Activated T-cell treated with anti-CD3 and anti-CD28 coated beads, Interleukin-2, amount 50 U/mL, for 72 hours (primary cell): ENCODE measurements at regions not wholly inside any gene's neighbourhood (a gene's known extent, or its start where the extent isn't known, plus 50 kb on each side); places are given as distances from the start of the nearest gene placed in this dataset.

Source experiments
- ATAC-seq, 2 donors: fragments of 150-1000 bp; cut with Tn5 transposase; replicated peaks in 1 of 2; 2 replicates each; pipeline ENCODE4 v1.10.0; 2021; ENCODE audit warnings: moderate library complexity in 2 of 2, mild to moderate bottlenecking in 1 of 2
- DNase-seq, 2 donors: peaks; one replicate each; pipeline ENCODE4 v3.0.0; 2021 to 2022; ENCODE audit warnings: mixed read lengths in 1 of 2
- H3K27ac Mint-ChIP-seq: one replicate; pipeline ENCODE4 v1.8.0; 2022; ENCODE audit warnings: mild to moderate bottlenecking, moderate library complexity, mixed read lengths
- H3K27me3 Mint-ChIP-seq: one replicate; pipeline ENCODE4 v1.8.0; 2022; ENCODE audit warnings: low read depth, mixed read lengths
- H3K36me3 Mint-ChIP-seq, 2 donors: one replicate each; pipeline ENCODE4 v1.8.0; 2022; ENCODE audit warnings: mixed read lengths in 2 of 2, mild to moderate bottlenecking in 1 of 2; ENCODE audit not compliant: insufficient read depth in 2 of 2
- H3K4me1 Mint-ChIP-seq: one replicate; pipeline ENCODE4 v1.8.0; 2022; ENCODE audit warnings: low read depth, mixed read lengths
- H3K4me3 Mint-ChIP-seq, 2 donors: one replicate each; pipeline ENCODE4 v1.8.0; 2022; ENCODE audit warnings: mild to moderate bottlenecking in 2 of 2, mixed read lengths in 2 of 2, moderate library complexity in 2 of 2
- H3K9me3 Mint-ChIP-seq, 2 donors: one replicate each; pipeline ENCODE4 v1.8.0; 2022; ENCODE audit warnings: mixed read lengths in 2 of 2

- H3K9me3 Mint-ChIP-seq, result no peaks in the 10 kb centered on the region
- H3K4me3 Mint-ChIP-seq, result peak overlapping the region; percentile 35 to 47
- no peak for ATAC-seq
- peak in 1 of 2 donors; percentile 35 for DNase-seq
- H3K4me1 Mint-ChIP-seq, result peaks cover 72% of the 10 kb centered on the region
- H3K36me3 Mint-ChIP-seq, result peaks cover 0 to 1% of the 10 kb centered on the region in 2 donors
- no peaks in the 10 kb centered on the region for H3K27me3 Mint-ChIP-seq
- H3K27ac Mint-ChIP-seq, result no peak overlapping the region
These were observed 135.1 kb upstream of the ID2 start for GRCh38 chr2:8546612-8547283.

- DNase-seq, result no peak
- Mint-ChIP-seq H3K27me3 (no peaks in the 10 kb centered on the region), H3K27ac (peak overlapping the region; percentile 15), H3K4me3 (peak overlapping the region in 1 of 2 donors; percentile 2), H3K4me1 (peaks cover 72% of the 10 kb centered on the region), H3K9me3 (no peaks in the 10 kb centered on the region), H3K36me3 (peaks cover 0 to 1% of the 10 kb centered on the region in 2 donors)
- no peak for ATAC-seq
These were observed 134.4 kb upstream of the ID2 start for GRCh38 chr2:8547284-8548064.

- peaks cover 67% of the 10 kb centered on the region for H3K4me1 Mint-ChIP-seq
- H3K27me3 Mint-ChIP-seq, result no peaks in the 10 kb centered on the region
- ATAC-seq (no peak), DNase-seq (no peak)
- H3K36me3 Mint-ChIP-seq, result no peaks in the 10 kb centered on the region
- H3K27ac Mint-ChIP-seq, result no peak overlapping the region
- no peak overlapping the region for H3K4me3 Mint-ChIP-seq
- H3K9me3 Mint-ChIP-seq, result no peaks in the 10 kb centered on the region
These were observed 133.7 kb upstream of the ID2 start for GRCh38 chr2:8548065-8548618.

GRCh38 chr2:8548619-8549150, 133.2 kb upstream of the ID2 start:
- no peak for DNase-seq
- H3K27ac Mint-ChIP-seq, result no peak overlapping the region
- ATAC-seq, result no peak
- H3K9me3 Mint-ChIP-seq, result no peaks in the 10 kb centered on the region
- H3K4me1 Mint-ChIP-seq, result peaks cover 64% of the 10 kb centered on the region
- H3K36me3 Mint-ChIP-seq, result no peaks in the 10 kb centered on the region
- H3K27me3 Mint-ChIP-seq, result no peaks in the 10 kb centered on the region
- H3K4me3 Mint-ChIP-seq, result no peak overlapping the region

GRCh38 chr2:8549273-8549922, 132.5 kb upstream of the ID2 start:
- ATAC-seq, result no peak
- H3K4me3 Mint-ChIP-seq, result no peak overlapping the region
- no peak for DNase-seq

GRCh38 chr2:8549942-8550341, 131.9 kb upstream of the ID2 start:
- ATAC-seq, result no peak

More at GRCh38 chr2:8549273-8549922, 132.5 kb upstream of the ID2 start:
- Mint-ChIP-seq H3K9me3 (no peaks in the 10 kb centered on the region), H3K4me1 (peaks cover 57% of the 10 kb centered on the region), H3K36me3 (no peaks in the 10 kb centered on the region), H3K27me3 (no peaks in the 10 kb centered on the region), H3K27ac (no peak overlapping the region)

GRCh38 chr2:8550481-8550880, 131.4 kb upstream of the ID2 start:
- DNase-seq (no peak), ATAC-seq (no peak)
- Mint-ChIP-seq H3K36me3 (no peaks in the 10 kb centered on the region), H3K9me3 (no peaks in the 10 kb centered on the region), H3K4me3 (no peak overlapping the region), H3K27ac (no peak overlapping the region), H3K27me3 (no peaks in the 10 kb centered on the region), H3K4me1 (peaks cover 46% of the 10 kb centered on the region)

More at GRCh38 chr2:8549942-8550341, 131.9 kb upstream of the ID2 start:
- H3K4me1 Mint-ChIP-seq, result peaks cover 52% of the 10 kb centered on the region
- DNase-seq, result no peak
- H3K27me3 Mint-ChIP-seq, result no peaks in the 10 kb centered on the region
- no peaks in the 10 kb centered on the region for H3K36me3 Mint-ChIP-seq
- H3K4me3 Mint-ChIP-seq, result no peak overlapping the region
- H3K9me3 Mint-ChIP-seq, result no peaks in the 10 kb centered on the region
- H3K27ac Mint-ChIP-seq, result no peak overlapping the region

GRCh38 chr2:8550937-8551621, 130.8 kb upstream of the ID2 start:
- Mint-ChIP-seq H3K27me3 (no peaks in the 10 kb centered on the region), H3K4me3 (peak overlapping the region in 1 of 2 donors; percentile 46), H3K27ac (no peak overlapping the region), H3K9me3 (no peaks in the 10 kb centered on the region), H3K4me1 (peaks cover 40% of the 10 kb centered on the region), H3K36me3 (no peaks in the 10 kb centered on the region)
- DNase-seq (no peak), ATAC-seq (no peak)

- DNase-seq (peak; percentile 38 to 48), ATAC-seq (peak; percentile 86 to 89)
- no peaks in the 10 kb centered on the region for H3K9me3 Mint-ChIP-seq
- no peaks in the 10 kb centered on the region for H3K36me3 Mint-ChIP-seq
- no peak overlapping the region for H3K27ac Mint-ChIP-seq
- H3K27me3 Mint-ChIP-seq, result no peaks in the 10 kb centered on the region
- H3K4me1 Mint-ChIP-seq, result peaks cover 34% of the 10 kb centered on the region
- peak overlapping the region in 1 of 2 donors; percentile 46 for H3K4me3 Mint-ChIP-seq
These were observed 130.2 kb upstream of the ID2 start for GRCh38 chr2:8551622-8552074.

GRCh38 chr2:8552293-8552801, 129.5 kb upstream of the ID2 start:
- H3K27me3 Mint-ChIP-seq, result no peaks in the 10 kb centered on the region
- ATAC-seq (no peak), DNase-seq (no peak)
- H3K4me1 Mint-ChIP-seq, result peaks cover 28% of the 10 kb centered on the region
- H3K36me3 Mint-ChIP-seq, result no peaks in the 10 kb centered on the region
- H3K27ac Mint-ChIP-seq, result no peak overlapping the region
- no peaks in the 10 kb centered on the region for H3K9me3 Mint-ChIP-seq
- peak overlapping the region; percentile 7 to 11 for H3K4me3 Mint-ChIP-seq

- peaks cover 2 to 3% of the 10 kb centered on the region in 2 donors for H3K9me3 Mint-ChIP-seq
- H3K27me3 Mint-ChIP-seq, result no peaks in the 10 kb centered on the region
- H3K27ac Mint-ChIP-seq, result no peak overlapping the region
- ATAC-seq, result no peak
- peaks cover 18% of the 10 kb centered on the region for H3K4me1 Mint-ChIP-seq
- H3K36me3 Mint-ChIP-seq, result peaks cover 2 to 7% of the 10 kb centered on the region in 2 donors
- H3K4me3 Mint-ChIP-seq, result no peak overlapping the region
- DNase-seq, result no peak
These were observed 128.2 kb upstream of the ID2 start for GRCh38 chr2:8553643-8554042.

GRCh38 chr2:8554296-8554806, 127.5 kb upstream of the ID2 start:
- no peaks in the 10 kb centered on the region for H3K27me3 Mint-ChIP-seq
- H3K4me3 Mint-ChIP-seq, result no peak overlapping the region
- H3K27ac Mint-ChIP-seq, result no peak overlapping the region
- H3K36me3 Mint-ChIP-seq, result peaks cover 6 to 11% of the 10 kb centered on the region in 2 donors
- peaks cover 18% of the 10 kb centered on the region for H3K4me1 Mint-ChIP-seq
- DNase-seq (no peak), ATAC-seq (no peak)
- H3K9me3 Mint-ChIP-seq, result peaks cover 2 to 6% of the 10 kb centered on the region in 2 donors
